GM19468 (cell line): ENCODE measurements at regions not wholly inside any gene's neighbourhood (a gene's known extent, or its start where the extent isn't known, plus 50 kb on each side); places are given as distances from the start of the nearest gene placed in this dataset.

Experiments used
- ATAC-seq: cut with Tn5 transposase; IDR thresholded peaks from one replicate; pipeline ENCODE4 v1.9.1; 2021; ENCODE audit warnings: mild to moderate bottlenecking, moderate library complexity, moderate number of reproducible peaks; ENCODE audit not compliant: unreplicated experiment; ENCODE audit errors: extremely low read depth

- ATAC-seq: no peak
These were observed 74.5 kb upstream of the TNRC6C start for GRCh38 chr17:77884019-77884418.

- no peak for ATAC-seq
These were observed 73.4 kb upstream of the TNRC6C start for GRCh38 chr17:77884967-77885641.

GRCh38 chr17:77885678-77886386, 72.7 kb upstream of the TNRC6C start:
- no peak for ATAC-seq

- no peak for ATAC-seq
These were observed 72.1 kb upstream of the TNRC6C start for GRCh38 chr17:77886387-77886728.

GRCh38 chr17:77887110-77887463, 71.4 kb upstream of the TNRC6C start:
- no peak for ATAC-seq

- no peak for ATAC-seq
These were observed 70.8 kb upstream of the TNRC6C start for GRCh38 chr17:77887464-77888241.

GRCh38 chr17:77888242-77889134, 70.0 kb upstream of the TNRC6C start:
- no peak for ATAC-seq

GRCh38 chr17:77889135-77889505, 69.4 kb upstream of the TNRC6C start:
- ATAC-seq: no peak

- ATAC-seq: no peak
These were observed 68.4 kb upstream of the TNRC6C start for GRCh38 chr17:77889866-77890760.

- no peak for ATAC-seq
These were observed 67.7 kb upstream of the TNRC6C start for GRCh38 chr17:77890771-77891170.

- ATAC-seq: no peak
These were observed 66.9 kb upstream of the TNRC6C start for GRCh38 chr17:77891602-77892001.

- no peak for ATAC-seq
These were observed 66.5 kb upstream of the TNRC6C start for GRCh38 chr17:77892031-77892430.

GRCh38 chr17:77892469-77893143, 65.9 kb upstream of the TNRC6C start:
- ATAC-seq: no peak

- ATAC-seq: no peak
These were observed 65.1 kb upstream of the TNRC6C start for GRCh38 chr17:77893144-77894044.

- ATAC-seq: no peak
These were observed 64.2 kb upstream of the TNRC6C start for GRCh38 chr17:77894126-77894956.

GRCh38 chr17:77897741-77898301, 60.7 kb upstream of the TNRC6C start:
- ATAC-seq: no peak
